GM11168 (cell line): ENCODE measurements at regions not wholly inside any gene's neighbourhood (a gene's known extent, or its start where the extent isn't known, plus 50 kb on each side); places are given as distances from the start of the nearest gene placed in this dataset.

Source experiments
- in situ Hi-C: fragments of 300-500 bp; cut with MboI; formaldehyde crosslinking; loops from one replicate; pipeline ENCODE4 v1.12.0; 2022; ENCODE audit warnings: low sequenced_read_pairs; ENCODE audit not compliant: unreplicated experiment

- in situ Hi-C loops: no loop called here
These were observed 308.7 kb downstream of the GBA3 start for GRCh38 chr4:23001478-23001877.

DNA sequence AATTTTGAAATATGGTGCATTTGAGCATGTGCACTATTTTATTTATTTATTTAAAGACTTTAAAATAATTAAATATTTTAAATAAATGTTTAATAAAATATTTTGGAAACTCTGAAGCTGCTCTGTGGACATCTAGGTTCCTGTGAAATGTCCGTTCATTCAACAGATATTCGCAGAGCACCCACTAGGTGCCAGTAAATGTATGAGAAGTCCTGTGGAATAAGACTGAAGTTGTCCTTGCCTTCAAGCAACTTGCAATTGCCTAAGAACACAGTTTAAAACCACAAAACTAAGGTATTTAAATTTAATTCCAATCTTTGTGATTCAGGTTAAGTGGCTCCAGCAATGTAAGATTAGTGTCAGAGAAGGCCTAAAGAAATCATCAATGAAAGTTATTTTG, 306.7 kb downstream of the GBA3 start:
- in situ Hi-C loops: no loop called here

DNA sequence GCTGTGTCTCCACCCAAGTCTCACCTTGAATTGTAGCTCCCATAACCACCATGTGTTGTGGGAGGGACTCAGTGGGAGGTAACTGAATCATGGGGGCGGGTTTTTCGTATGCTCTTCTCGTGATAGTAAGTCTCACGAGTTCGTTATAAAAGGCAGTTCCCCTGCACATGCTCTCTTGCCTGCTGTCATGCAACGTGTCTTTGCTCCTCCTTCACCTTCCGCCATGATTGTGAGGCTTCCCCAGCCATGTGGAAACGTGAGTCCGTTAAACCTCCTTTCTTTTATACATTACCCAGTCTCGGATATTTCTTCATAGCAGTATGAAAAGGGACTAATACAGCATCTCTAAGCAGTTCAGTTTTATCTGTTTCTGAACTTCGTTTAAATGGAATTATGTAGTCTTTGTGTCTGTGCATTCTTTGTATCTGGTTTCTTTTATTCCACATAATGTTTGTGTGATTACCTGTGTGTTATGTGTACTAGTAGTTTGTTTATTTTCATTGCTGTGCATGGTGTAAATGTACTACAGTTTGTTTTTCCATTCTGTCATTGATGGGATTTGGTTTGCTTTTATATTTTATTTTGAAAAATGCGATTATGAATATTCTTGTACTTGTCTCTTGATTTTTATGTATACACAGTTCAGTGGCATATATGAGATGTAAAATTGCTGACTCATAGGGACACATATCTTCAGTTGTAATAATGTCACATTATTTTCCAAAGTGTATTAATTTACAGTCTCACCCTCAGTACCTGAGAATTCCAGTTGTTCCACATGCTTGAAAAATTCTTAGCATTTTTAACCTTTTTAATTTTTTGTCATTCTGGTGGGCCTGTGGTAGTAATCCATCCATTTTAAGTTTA, 304.9 kb downstream of the GBA3 start:
- in situ Hi-C loops: no loop called here

DNA sequence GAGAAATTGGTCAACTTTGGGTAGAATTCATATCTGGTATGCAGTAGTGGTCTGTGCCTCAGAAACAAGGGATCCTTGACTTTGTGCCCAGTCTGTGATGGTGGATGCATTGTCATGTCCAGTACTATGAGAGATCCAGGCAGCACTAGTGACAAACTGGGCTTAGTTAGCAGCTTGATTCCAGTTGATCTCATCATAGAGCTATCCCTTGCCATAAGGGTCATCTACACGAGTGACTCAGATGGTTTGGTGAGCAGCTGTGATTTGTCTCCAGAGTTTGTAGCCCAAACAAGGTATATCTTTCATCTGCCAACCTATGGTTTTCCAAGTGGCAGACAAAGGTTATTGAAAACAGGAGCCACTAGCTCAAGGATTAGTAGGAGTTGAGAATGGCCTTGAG, 298.8 kb downstream of the GBA3 start:
- in situ Hi-C loops: no loop called here

DNA sequence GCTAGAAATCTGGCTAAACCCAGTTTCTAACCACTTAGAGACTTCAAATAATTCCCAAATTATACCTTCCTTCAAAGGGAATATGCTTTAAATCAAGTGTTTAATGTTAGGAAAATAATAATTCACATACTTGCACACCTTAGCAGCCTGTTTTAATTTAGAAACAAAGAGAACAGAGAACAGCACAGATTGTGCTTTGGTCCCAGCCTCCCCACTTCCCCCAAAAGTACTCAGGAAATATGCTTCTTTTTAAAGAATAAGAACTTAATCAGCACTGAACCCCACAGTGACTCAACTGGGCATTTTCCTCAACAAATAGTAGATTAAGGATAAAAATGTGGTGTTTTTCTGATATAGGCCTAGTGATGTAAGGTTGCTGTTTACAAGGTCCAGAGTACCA, 295.8 kb downstream of the GBA3 start:
- in situ Hi-C loops: no loop called here

DNA sequence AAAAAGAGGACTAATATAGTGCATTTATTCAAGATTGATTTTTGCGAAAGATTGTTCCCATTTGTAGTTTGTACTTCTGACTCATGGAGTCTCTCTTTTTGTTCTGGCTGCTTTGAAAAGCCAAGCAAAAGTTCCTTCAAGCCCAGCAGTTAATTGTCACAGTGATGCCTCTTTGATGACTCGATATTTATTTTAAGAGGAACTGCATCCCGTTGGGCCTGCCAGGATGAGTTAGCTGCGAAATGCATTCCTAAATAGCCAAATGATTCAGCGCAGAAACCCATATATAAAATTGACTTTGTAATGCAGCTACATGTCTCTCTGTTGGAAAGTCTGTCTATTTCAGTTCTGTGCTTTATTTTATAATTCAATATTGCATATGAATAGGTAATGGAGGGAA, 295.1 kb downstream of the GBA3 start:
- in situ Hi-C loops: no loop called here

GRCh38 chr4:22986881-22987280, 294.1 kb downstream of the GBA3 start:
- in situ Hi-C loops: no loop called here

GRCh38 chr4:22986262-22986661, 293.5 kb downstream of the GBA3 start:
- in situ Hi-C loops: no loop called here

DNA sequence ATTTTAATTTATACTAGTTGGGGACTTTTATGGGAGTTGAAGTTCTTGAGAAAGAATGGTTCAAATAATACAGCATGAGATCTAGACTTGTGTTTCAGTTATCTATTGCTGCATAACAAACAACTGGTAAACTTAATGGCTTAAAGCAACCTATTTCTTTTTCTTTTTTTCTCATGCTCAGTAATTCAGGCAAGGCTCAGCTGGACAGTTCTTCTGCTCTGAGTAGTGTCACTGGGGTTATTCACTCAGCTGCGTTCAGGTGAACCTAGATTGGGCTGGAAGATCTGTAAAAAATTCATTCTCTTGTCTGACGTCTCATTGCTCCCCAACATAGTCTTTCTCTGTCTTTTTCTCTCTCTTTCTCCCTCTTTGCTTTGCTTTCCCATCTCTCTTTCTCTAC, 291.7 kb downstream of the GBA3 start:
- in situ Hi-C loops: no loop called here

- in situ Hi-C loops: no loop called here
These were observed 285.9 kb downstream of the GBA3 start for GRCh38 chr4:22978656-22979055.

DNA sequence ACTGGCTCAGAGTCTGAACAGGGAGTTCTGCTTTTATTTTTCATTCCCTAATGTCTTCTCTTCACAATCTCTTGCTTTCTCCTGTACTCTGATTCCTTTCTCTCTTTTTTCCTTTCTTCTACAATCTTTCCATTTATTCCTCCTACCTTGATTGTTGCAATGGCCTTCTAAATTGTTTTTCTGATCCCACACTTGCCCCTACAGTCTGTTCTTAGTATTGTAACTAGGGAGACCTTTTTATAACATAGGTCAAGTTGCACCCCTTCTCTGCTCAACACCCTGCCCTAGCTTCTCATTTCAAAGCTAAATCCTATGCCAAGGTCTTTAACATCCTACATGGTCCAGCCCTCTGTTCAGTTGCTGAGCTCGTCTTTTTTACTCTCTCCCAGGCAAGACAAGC, 277.9 kb downstream of the GBA3 start:
- in situ Hi-C loops: no loop called here

GRCh38 chr4:22969287-22969896, 276.7 kb downstream of the GBA3 start:
- in situ Hi-C loops: no loop called here

- in situ Hi-C loops: no loop called here
These were observed 269.6 kb downstream of the GBA3 start for GRCh38 chr4:22962295-22962694.

DNA sequence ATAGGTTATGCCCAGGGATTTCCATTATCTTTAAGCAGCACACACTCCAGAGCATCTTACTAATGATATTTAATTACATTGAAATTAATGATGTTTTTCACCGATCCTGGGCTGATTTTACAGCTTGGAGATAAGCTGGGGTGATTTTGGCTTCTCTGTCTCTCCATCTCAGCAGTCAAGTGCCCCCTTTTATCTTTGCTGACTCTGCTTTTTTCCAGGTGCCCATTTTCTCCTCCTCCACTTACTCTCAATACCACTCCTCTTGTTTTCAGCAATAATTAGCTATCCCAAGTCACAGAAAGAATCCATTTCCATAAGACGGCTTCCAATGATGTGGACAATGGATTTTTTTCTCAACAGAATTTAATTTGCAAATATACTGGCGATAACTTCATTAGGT, 266.7 kb downstream of the GBA3 start:
- in situ Hi-C loops: no loop called here

GRCh38 chr4:22957774-22958309, 265.1 kb downstream of the GBA3 start:
- in situ Hi-C loops: no loop called here

DNA sequence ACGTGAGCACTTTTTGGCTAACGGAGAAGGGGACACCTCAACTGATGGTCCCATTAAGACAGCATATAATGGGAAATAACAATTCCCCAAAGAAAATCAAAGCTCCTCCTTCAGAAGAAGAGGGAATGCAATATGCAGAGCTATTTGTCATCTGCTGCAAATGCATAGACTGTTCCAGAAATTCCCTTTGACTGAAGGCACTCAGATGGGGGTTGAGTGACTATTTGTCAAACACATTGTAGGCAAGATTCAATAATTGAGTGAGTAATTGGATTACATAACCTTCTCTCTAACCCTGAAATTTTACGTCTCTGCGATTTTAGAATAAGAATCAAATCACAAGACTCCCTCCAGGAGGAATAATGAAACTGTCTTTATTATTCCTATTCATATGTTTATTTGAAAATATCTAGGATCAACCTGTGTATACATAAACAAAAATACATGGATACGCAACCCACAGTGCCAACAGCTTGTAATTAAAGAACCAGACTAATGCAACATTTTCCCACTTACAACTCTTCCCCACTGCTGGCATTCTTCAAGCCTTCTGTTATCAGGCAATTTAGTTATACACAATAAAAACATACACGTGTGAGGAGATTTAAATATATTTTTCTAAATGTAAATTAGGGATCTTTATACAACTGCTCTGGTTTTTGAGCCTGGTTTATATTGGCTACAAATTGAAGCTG, 256.6 kb downstream of the GBA3 start:
- in situ Hi-C loops: no loop called here

DNA sequence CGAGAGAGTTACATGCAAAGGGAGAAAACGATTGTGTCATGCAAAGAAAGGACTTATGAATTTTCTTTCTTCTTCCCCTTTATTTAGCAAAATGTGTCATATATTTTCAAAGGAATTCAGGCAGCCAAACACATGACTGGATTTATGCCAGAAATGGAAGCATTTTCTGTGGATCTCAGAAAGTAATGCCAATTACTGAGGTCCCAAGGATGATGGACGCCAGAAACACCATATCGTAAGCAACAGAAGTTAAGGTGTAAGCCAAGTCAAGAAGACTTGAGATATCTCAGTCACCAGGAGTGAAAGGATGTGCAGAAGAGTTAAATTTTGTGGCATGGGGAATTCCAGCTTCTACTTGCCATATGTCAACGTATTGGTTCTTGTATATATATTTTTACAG, 255.1 kb downstream of the GBA3 start:
- in situ Hi-C loops: no loop called here

- in situ Hi-C loops: no loop called here
These were observed 250.3 kb downstream of the GBA3 start for GRCh38 chr4:22942920-22943559.

- in situ Hi-C loops: no loop called here
These were observed 249.1 kb downstream of the GBA3 start for GRCh38 chr4:22941688-22942375.

GRCh38 chr4:22932326-22932725, 239.6 kb downstream of the GBA3 start:
- in situ Hi-C loops: no loop called here
